ENCODE measurements at regions not wholly inside any gene's neighbourhood (a gene's known extent, or its start where the extent isn't known, plus 50 kb on each side); places are given as distances from the start of the nearest gene placed in this dataset.
"Not testable (repeated sequence)": the region's sequence is repeated elsewhere in the genome, so short reads cannot be mapped to it uniquely, and the experiment has no call there.

- Mint-ChIP-seq H3K4me3 (no peak overlapping the region), H3K4me1 (ENCODE audit: low read depth) (peaks cover 7% of the 10 kb centered on the region), H3K27me3 (ENCODE audit: low read depth) (no peaks in the 10 kb centered on the region), H3K9me3 (no peaks in the 10 kb centered on the region), H3K27ac (no peak overlapping the region), H3K36me3 (ENCODE audit: low read depth) (no peaks in the 10 kb centered on the region)
Measured at GRCh38 chr10:33483124-33483815, 148.8 kb upstream of the NRP1 start.

GRCh38 chr10:33482486-33482885 lies 148.0 kb upstream of the NRP1 start:
- Mint-ChIP-seq H3K27ac (no peak overlapping the region), H3K27me3 (ENCODE audit: low read depth) (no peaks in the 10 kb centered on the region), H3K4me1 (ENCODE audit: low read depth) (peaks cover 7% of the 10 kb centered on the region)

GRCh38 chr10:33481184-33481583 lies 146.7 kb upstream of the NRP1 start:
- Mint-ChIP-seq H3K4me1 (ENCODE audit: low read depth) (no peaks in the 10 kb centered on the region), H3K9me3 (no peaks in the 10 kb centered on the region), H3K27me3 (ENCODE audit: low read depth) (no peaks in the 10 kb centered on the region), H3K36me3 (ENCODE audit: low read depth) (no peaks in the 10 kb centered on the region), H3K27ac (no peak overlapping the region), H3K4me3 (no peak overlapping the region)

More at GRCh38 chr10:33482486-33482885, 148.0 kb upstream of the NRP1 start:
- Mint-ChIP-seq H3K36me3 (ENCODE audit: low read depth) (no peaks in the 10 kb centered on the region), H3K4me3 (no peak overlapping the region), H3K9me3 (no peaks in the 10 kb centered on the region)

GRCh38 chr10:33480417-33480816 lies 145.9 kb upstream of the NRP1 start:
- not testable (repeated sequence) for H3K27me3 Mint-ChIP-seq (ENCODE audit: low read depth); H3K4me1 Mint-ChIP-seq (ENCODE audit: low read depth); H3K9me3 Mint-ChIP-seq; H3K27ac Mint-ChIP-seq; H3K4me3 Mint-ChIP-seq; H3K36me3 Mint-ChIP-seq (ENCODE audit: low read depth)

GRCh38 chr10:33478675-33479125 lies 144.2 kb upstream of the NRP1 start:
- Mint-ChIP-seq H3K9me3 (no peaks in the 10 kb centered on the region), H3K4me1 (ENCODE audit: low read depth) (no peaks in the 10 kb centered on the region), H3K4me3 (no peak overlapping the region), H3K36me3 (ENCODE audit: low read depth) (no peaks in the 10 kb centered on the region), H3K27ac (no peak overlapping the region), H3K27me3 (ENCODE audit: low read depth) (no peaks in the 10 kb centered on the region)

GRCh38 chr10:33478089-33478674 lies 143.7 kb upstream of the NRP1 start:
- no peaks in the 10 kb centered on the region for H3K27me3 Mint-ChIP-seq (ENCODE audit: low read depth)
- no peaks in the 10 kb centered on the region for H3K36me3 Mint-ChIP-seq (ENCODE audit: low read depth)
- no peak overlapping the region for H3K27ac Mint-ChIP-seq
- no peaks in the 10 kb centered on the region for H3K9me3 Mint-ChIP-seq
- no peak overlapping the region for H3K4me3 Mint-ChIP-seq
- no peaks in the 10 kb centered on the region for H3K4me1 Mint-ChIP-seq (ENCODE audit: low read depth)

GRCh38 chr10:33477291-33478088 lies 143.0 kb upstream of the NRP1 start:
- Mint-ChIP-seq H3K9me3 (no peaks in the 10 kb centered on the region), H3K27me3 (ENCODE audit: low read depth) (no peaks in the 10 kb centered on the region), H3K27ac (no peak overlapping the region), H3K36me3 (ENCODE audit: low read depth) (no peaks in the 10 kb centered on the region), H3K4me1 (ENCODE audit: low read depth) (no peaks in the 10 kb centered on the region), H3K4me3 (no peak overlapping the region)

GRCh38 chr10:33476757-33477273 lies 142.3 kb upstream of the NRP1 start:
- Mint-ChIP-seq H3K27me3 (ENCODE audit: low read depth) (peaks cover 4% of the 10 kb centered on the region), H3K36me3 (ENCODE audit: low read depth) (no peaks in the 10 kb centered on the region), H3K4me3 (no peak overlapping the region), H3K4me1 (ENCODE audit: low read depth) (no peaks in the 10 kb centered on the region), H3K9me3 (no peaks in the 10 kb centered on the region), H3K27ac (no peak overlapping the region)

GRCh38 chr10:33473688-33474087 lies 139.2 kb upstream of the NRP1 start:
- no peak overlapping the region for H3K27ac Mint-ChIP-seq
- H3K36me3 Mint-ChIP-seq (ENCODE audit: low read depth): no peaks in the 10 kb centered on the region
- H3K27me3 Mint-ChIP-seq (ENCODE audit: low read depth): peaks cover 4% of the 10 kb centered on the region
- no peaks in the 10 kb centered on the region for H3K9me3 Mint-ChIP-seq
- H3K4me1 Mint-ChIP-seq (ENCODE audit: low read depth): no peaks in the 10 kb centered on the region
- no peak overlapping the region for H3K4me3 Mint-ChIP-seq

- not testable (repeated sequence) for H3K36me3 Mint-ChIP-seq (ENCODE audit: low read depth); H3K4me1 Mint-ChIP-seq (ENCODE audit: low read depth); H3K4me3 Mint-ChIP-seq; H3K9me3 Mint-ChIP-seq; H3K27me3 Mint-ChIP-seq (ENCODE audit: low read depth); H3K27ac Mint-ChIP-seq
Measured at GRCh38 chr10:33468006-33468405, 133.5 kb upstream of the NRP1 start.

GRCh38 chr10:33465747-33466146 lies 131.3 kb upstream of the NRP1 start:
- Mint-ChIP-seq H3K27ac (no peak overlapping the region), H3K4me1 (ENCODE audit: low read depth) (no peaks in the 10 kb centered on the region), H3K4me3 (no peak overlapping the region), H3K27me3 (ENCODE audit: low read depth) (peaks cover 4% of the 10 kb centered on the region), H3K9me3 (no peaks in the 10 kb centered on the region), H3K36me3 (ENCODE audit: low read depth) (no peaks in the 10 kb centered on the region)

- Mint-ChIP-seq H3K4me3 (no peak overlapping the region), H3K27ac (no peak overlapping the region), H3K27me3 (ENCODE audit: low read depth) (peaks cover 4% of the 10 kb centered on the region), H3K9me3 (no peaks in the 10 kb centered on the region), H3K4me1 (ENCODE audit: low read depth) (no peaks in the 10 kb centered on the region), H3K36me3 (ENCODE audit: low read depth) (no peaks in the 10 kb centered on the region)
Measured at GRCh38 chr10:33463011-33463410, 128.5 kb upstream of the NRP1 start.

- Mint-ChIP-seq H3K36me3 (ENCODE audit: low read depth) (no peaks in the 10 kb centered on the region), H3K9me3 (no peaks in the 10 kb centered on the region), H3K4me3 (no peak overlapping the region), H3K27ac (no peak overlapping the region), H3K27me3 (ENCODE audit: low read depth) (peaks cover 3% of the 10 kb centered on the region), H3K4me1 (ENCODE audit: low read depth) (no peaks in the 10 kb centered on the region)
Measured at GRCh38 chr10:33461295-33461640, 126.8 kb upstream of the NRP1 start.

- Mint-ChIP-seq H3K36me3 (ENCODE audit: low read depth) (no peaks in the 10 kb centered on the region), H3K27me3 (ENCODE audit: low read depth) (no peaks in the 10 kb centered on the region), H3K4me1 (ENCODE audit: low read depth) (no peaks in the 10 kb centered on the region), H3K27ac (no peak overlapping the region), H3K9me3 (no peaks in the 10 kb centered on the region), H3K4me3 (no peak overlapping the region)
Measured at GRCh38 chr10:33460505-33461294, 126.2 kb upstream of the NRP1 start.
